Kidney (tissue), 13 donors: ENCODE measurements at regions not wholly inside any gene's neighbourhood (a gene's known extent, or its start where the extent isn't known, plus 50 kb on each side); places are given as distances from the start of the nearest gene placed in this dataset.

Experiments used
- DNase-seq, 5 donors: peaks; one replicate each; pipeline ENCODE4 v3.0.0-alpha.2; 2013 to 2020
- FAIRE-seq: peaks from 2 replicates; lab custom pipeline; 2012; peaks lifted over from hg19 to GRCh38; lab: Jason Lieb, UNC
- H3K27ac ChIP-seq, 2 donors: one replicate each; pipeline ENCODE4 v1.7.0; 2013; ENCODE audit warnings: low read depth in 2 of 2, low read length in 2 of 2, inconsistent platforms in 1 of 2
- H3K27me3 ChIP-seq: one replicate; pipeline ENCODE4 v1.7.1; 2013; ENCODE audit warnings: low read length, inconsistent platforms; ENCODE audit not compliant: control insufficient read depth, insufficient read depth
- H3K36me3 ChIP-seq, 3 donors: one replicate each; pipeline versions ENCODE4 v1.7.0 to v1.7.1; 2013; ENCODE audit warnings: low read length in 3 of 3, control low read depth in 1 of 3, inconsistent platforms in 1 of 3; ENCODE audit not compliant: insufficient read depth in 3 of 3, control insufficient read depth in 2 of 3
- H3K4me1 ChIP-seq, 3 donors: one replicate each; pipeline versions ENCODE4 v1.7.0 to v1.7.1; 2013; ENCODE audit warnings: low read length in 3 of 3, inconsistent platforms in 1 of 3, low read depth in 1 of 3; ENCODE audit not compliant: control insufficient read depth in 2 of 3, insufficient read depth in 2 of 3
- H3K4me3 ChIP-seq, 3 donors: one replicate each; pipeline versions ENCODE4 v1.7.0 to v1.8.1; 2013; ENCODE audit warnings: low read length in 3 of 3, control low read depth in 1 of 3, inconsistent platforms in 1 of 3
- H3K9ac ChIP-seq, 3 donors: one replicate each; pipeline versions ENCODE4 v1.7.0 to v1.7.1; 2013; ENCODE audit warnings: low read length in 3 of 3, control low read depth in 1 of 3, inconsistent platforms in 1 of 3
- H3K9me3 ChIP-seq, 3 donors: one replicate each; pipeline versions ENCODE4 v1.7.0 to v1.7.1; 2013; ENCODE audit warnings: low read length in 3 of 3, control low read depth in 1 of 3, inconsistent platforms in 1 of 3; ENCODE audit not compliant: control insufficient read depth in 2 of 3, insufficient read depth in 1 of 3
- intact Hi-C: fragments of 100-400 bp; cut with DNase I; formaldehyde crosslinking; loops from one replicate; pipeline ENCODE4 v1.11.1; 2022
- TF ChIP-seq, protein P1 (sequence below): IDR thresholded peaks from 3 replicates; pipeline ENCODE4 v1.5.1; 2012; ENCODE audit warnings: mild to moderate bottlenecking, moderate library complexity, borderline replicate concordance; ENCODE audit not compliant: insufficient read depth; ENCODE audit errors: extremely low read depth
- donor health status: control.
- donor health status: control.
- donor health status: control.
- donor health status: control.
- donor health status: control.
- donor health status: DM: yes; HTN: yes; CAD: no.
- donor health status: Normal renal cell carcinoma (clear cell type).

DNA sequence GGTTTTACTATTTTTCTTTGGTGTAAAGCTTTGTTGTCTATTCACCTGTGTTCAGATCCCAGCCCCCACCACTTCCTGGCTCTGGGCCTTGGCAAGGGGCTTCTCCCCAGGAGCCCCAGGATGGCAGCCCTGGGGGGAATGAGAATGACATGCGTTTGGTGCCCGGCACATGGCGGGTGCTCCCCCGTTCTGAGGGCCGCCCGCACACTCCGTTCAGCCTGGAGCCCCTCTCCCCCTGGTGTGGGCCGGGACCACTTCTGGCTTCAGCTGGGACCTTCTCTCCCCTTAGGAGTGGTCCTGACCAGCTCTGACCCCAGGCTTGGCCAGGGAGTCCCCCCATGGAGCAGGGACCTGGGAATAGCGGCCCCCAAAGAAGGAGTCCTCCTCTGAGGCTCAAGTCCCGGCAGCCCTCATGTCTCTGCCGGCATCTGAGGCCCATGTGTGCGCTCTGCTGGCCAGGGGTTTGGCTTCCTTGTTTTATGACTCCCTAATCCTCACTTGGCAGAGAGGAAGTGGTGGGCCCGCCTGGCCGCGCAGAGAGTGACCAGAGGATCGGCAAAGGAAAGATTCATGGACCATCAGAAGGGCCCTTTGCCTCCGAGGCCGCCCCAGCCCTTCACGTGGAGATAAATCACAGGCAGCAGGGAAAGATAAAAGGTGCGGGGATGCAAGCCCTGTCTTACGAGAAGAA, 57.0 kb upstream of the LMX1B start:
- TF ChIP-seq, protein P1, sequence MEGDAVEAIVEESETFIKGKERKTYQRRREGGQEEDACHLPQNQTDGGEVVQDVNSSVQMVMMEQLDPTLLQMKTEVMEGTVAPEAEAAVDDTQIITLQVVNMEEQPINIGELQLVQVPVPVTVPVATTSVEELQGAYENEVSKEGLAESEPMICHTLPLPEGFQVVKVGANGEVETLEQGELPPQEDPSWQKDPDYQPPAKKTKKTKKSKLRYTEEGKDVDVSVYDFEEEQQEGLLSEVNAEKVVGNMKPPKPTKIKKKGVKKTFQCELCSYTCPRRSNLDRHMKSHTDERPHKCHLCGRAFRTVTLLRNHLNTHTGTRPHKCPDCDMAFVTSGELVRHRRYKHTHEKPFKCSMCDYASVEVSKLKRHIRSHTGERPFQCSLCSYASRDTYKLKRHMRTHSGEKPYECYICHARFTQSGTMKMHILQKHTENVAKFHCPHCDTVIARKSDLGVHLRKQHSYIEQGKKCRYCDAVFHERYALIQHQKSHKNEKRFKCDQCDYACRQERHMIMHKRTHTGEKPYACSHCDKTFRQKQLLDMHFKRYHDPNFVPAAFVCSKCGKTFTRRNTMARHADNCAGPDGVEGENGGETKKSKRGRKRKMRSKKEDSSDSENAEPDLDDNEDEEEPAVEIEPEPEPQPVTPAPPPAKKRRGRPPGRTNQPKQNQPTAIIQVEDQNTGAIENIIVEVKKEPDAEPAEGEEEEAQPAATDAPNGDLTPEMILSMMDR: no peak
- H3K27me3 ChIP-seq: no peaks in the 10 kb centered on the region

DNA sequence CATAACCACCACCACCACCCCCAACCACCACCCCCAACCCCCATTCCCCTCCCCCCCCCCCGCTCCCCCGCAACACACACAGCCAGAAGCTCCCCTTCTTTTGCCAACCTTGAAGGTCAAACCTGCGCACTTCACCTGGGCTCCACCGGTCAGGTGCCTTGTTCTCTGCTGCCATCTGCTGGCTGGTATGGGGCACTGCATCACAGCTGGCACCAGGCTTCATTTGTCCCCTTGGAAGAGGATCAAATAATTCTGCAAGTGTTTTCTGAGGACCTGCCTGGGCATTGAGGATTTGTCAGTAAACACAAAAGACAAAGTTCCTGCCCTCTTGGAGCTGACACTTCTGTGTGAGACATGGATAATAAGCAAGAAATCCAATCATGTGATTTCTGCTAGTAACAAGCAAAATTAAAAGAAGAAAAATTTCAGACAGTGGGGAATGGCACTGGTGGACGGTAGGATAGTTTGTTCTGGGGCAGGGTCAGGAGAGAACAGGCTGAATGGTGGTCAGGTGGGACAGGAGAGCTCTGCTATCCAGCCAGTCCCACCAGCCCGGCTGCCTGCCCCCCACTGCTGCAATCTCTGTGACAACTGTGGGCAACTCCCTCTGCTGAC, 55.6 kb upstream of the LMX1B start:
- H3K4me1 ChIP-seq: no peaks in the 10 kb centered on the region
- H3K36me3 ChIP-seq: no peaks in the 10 kb centered on the region
- TF ChIP-seq, protein P1: peak; percentile 100
- H3K9me3 ChIP-seq: no peaks in the 10 kb centered on the region
- H3K4me3 ChIP-seq: no peak overlapping the region
- FAIRE-seq (no peak), DNase-seq (peak in 4 of 5 donors; percentile 75 to 83 (median 80))
- no peak overlapping the region for H3K27ac ChIP-seq
- H3K27me3 ChIP-seq: no peaks in the 10 kb centered on the region
- intact Hi-C loops: loop anchor here (5.0 kb wide), 1 partner anchor 56 kb away; no protein-coding TSS in a partner anchor
- no peak overlapping the region for H3K9ac ChIP-seq

More for the DNA sequence above, 57.0 kb upstream of the LMX1B start:
- Histone ChIP-seq H3K4me3 (no peak overlapping the region), H3K9me3 (no peaks in the 10 kb centered on the region), H3K27ac (no peak overlapping the region), H3K9ac (no peak overlapping the region), H3K36me3 (no peaks in the 10 kb centered on the region), H3K4me1 (no peaks in the 10 kb centered on the region)
- FAIRE-seq (no peak), DNase-seq (peak in 3 of 5 donors; percentile 43 to 53 (median 45))
- intact Hi-C loops: loop anchor here (5.0 kb wide), 1 partner anchor 54 kb away; no protein-coding TSS in a partner anchor

DNA sequence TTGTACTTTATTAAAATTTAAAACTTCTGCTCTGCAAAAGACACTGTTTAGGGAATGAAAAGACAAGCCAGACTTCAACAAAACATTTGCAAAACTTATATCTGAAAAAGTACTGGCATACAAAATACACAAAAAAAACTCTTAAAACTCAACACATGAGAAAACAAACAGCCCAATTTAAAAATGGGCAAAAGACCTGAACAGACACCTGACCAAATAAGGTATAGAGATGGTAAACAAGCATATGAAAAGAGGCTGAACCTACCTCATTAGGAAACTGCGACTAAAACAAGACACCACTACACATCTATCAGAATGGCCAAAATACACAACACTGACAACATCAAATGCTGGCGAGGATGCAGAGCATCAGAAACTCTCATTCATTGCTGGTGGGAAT, 54.4 kb upstream of the LMX1B start:
- Histone ChIP-seq H3K36me3 (no peaks in the 10 kb centered on the region), H3K9me3 (no peaks in the 10 kb centered on the region), H3K27ac (no peak overlapping the region), H3K4me1 (no peaks in the 10 kb centered on the region), H3K27me3 (no peaks in the 10 kb centered on the region), H3K4me3 (no peak overlapping the region), H3K9ac (no peak overlapping the region)
- FAIRE-seq (no peak), DNase-seq (no peak)
- intact Hi-C loops: loop anchor here (5.0 kb wide), 1 partner anchor 57 kb away; no protein-coding TSS in a partner anchor
- TF ChIP-seq, protein P1: no peak
